Cardiac muscle cell (in vitro differentiated cells and primary cell): ENCODE measurements at regions not wholly inside any gene's neighbourhood (a gene's known extent, or its start where the extent isn't known, plus 50 kb on each side); places are given as distances from the start of the nearest gene placed in this dataset.

Source experiments
- DNase-seq, 2 donors: peaks; one replicate each; pipeline versions ENCODE4 v3.0.0 to v3.0.0-alpha.2; 2010 to 2017; ENCODE audit warnings: low read depth in 1 of 2, low spot score in 1 of 2
- H3K27ac ChIP-seq: fragments of 200-600 bp; sonication (generic); 2 replicates; pipeline ENCODE4 v1.5.1; 2016
- H3K27me3 ChIP-seq: fragments of 200-600 bp; sonication (generic); 2 replicates; pipeline ENCODE4 v1.6.0; 2016; ENCODE audit warnings: control low read depth
- H3K36me3 ChIP-seq: fragments of 200-600 bp; sonication (generic); 2 replicates; pipeline ENCODE4 v1.5.1; 2016; ENCODE audit warnings: control low read depth
- H3K4me1 ChIP-seq: fragments of 200-600 bp; sonication (generic); 2 replicates; pipeline ENCODE4 v1.8.1; 2017; ENCODE audit warnings: low read depth, mild to moderate bottlenecking, mixed run types
- H3K4me3 ChIP-seq: fragments of 200-600 bp; sonication (generic); 2 replicates; pipeline ENCODE4 v1.5.1; 2016; ENCODE audit warnings: mild to moderate bottlenecking
- H3K9me3 ChIP-seq: fragments of 200-600 bp; sonication (generic); 2 replicates; pipeline ENCODE4 v1.5.1; 2017; ENCODE audit warnings: low read depth, mild to moderate bottlenecking, control low read depth
- CTCF ChIP-seq: IDR thresholded peaks from 2 replicates; pipeline ENCODE4 v1.5.1; 2012; ENCODE audit warnings: low read depth, mild to moderate bottlenecking, low read length

DNA sequence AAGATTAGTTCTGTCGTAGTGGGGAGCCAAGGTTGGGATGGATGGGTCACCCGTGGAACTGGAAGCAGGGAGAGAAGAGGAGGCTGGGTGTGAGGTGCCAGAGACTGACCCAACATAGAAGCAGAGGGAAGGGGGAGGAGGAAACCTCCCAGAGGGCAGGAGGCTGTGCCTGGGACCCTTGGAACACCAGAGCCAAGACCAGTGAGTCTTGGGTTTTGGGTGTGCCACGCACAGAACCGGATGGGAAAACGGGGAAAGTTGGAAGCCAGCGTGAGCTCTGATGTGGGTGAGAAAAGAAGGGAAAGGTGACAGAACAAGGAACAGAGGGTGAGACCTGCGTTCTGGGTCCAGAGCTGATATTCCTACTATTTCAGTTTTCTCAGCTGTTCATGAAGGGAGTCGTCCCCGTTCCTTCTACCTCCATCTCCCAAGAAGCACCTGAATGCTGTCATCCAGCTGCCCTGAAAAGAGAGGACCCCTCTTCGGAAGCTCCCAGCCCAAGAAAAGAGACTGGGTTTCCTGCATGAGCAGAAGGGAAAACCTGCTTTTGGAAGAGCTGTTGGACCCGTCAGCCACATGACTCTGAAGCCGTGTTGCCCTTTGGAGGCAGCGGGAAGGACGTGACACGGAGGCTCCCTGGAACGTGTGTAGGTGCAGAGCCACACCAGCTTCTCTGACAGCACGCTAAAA, 250.1 kb downstream of the NDUFA10 start:
- Histone ChIP-seq H3K36me3 (no peaks in the 10 kb centered on the region), H3K27ac (no peak overlapping the region), H3K9me3 (no peaks in the 10 kb centered on the region), H3K4me3 (no peak overlapping the region), H3K27me3 (no peaks in the 10 kb centered on the region), H3K4me1 (no peaks in the 10 kb centered on the region)
- no peak for TF ChIP-seq CTCF
- no peak for DNase-seq

DNA sequence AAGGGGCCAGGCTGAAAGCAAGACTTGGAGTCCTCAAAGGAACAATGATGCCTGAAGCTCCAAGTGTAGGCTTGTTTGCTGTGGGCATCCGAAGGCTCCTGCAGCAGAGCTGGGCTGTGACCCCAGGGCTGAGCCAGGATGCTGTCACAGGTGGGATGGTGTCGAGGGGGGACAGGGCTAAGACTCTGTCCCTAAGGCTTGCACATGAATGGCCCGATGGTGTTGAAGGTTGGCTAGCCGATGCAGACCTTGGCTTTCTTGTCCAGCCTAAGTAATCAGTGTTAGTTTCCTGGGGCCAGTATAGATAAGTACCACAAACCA, 251.0 kb downstream of the NDUFA10 start:
- Histone ChIP-seq H3K36me3 (no peaks in the 10 kb centered on the region), H3K27ac (no peak overlapping the region), H3K27me3 (no peaks in the 10 kb centered on the region), H3K9me3 (no peaks in the 10 kb centered on the region), H3K4me3 (no peak overlapping the region), H3K4me1 (no peaks in the 10 kb centered on the region)
- TF ChIP-seq CTCF, result no peak
- DNase-seq, result no peak

DNA sequence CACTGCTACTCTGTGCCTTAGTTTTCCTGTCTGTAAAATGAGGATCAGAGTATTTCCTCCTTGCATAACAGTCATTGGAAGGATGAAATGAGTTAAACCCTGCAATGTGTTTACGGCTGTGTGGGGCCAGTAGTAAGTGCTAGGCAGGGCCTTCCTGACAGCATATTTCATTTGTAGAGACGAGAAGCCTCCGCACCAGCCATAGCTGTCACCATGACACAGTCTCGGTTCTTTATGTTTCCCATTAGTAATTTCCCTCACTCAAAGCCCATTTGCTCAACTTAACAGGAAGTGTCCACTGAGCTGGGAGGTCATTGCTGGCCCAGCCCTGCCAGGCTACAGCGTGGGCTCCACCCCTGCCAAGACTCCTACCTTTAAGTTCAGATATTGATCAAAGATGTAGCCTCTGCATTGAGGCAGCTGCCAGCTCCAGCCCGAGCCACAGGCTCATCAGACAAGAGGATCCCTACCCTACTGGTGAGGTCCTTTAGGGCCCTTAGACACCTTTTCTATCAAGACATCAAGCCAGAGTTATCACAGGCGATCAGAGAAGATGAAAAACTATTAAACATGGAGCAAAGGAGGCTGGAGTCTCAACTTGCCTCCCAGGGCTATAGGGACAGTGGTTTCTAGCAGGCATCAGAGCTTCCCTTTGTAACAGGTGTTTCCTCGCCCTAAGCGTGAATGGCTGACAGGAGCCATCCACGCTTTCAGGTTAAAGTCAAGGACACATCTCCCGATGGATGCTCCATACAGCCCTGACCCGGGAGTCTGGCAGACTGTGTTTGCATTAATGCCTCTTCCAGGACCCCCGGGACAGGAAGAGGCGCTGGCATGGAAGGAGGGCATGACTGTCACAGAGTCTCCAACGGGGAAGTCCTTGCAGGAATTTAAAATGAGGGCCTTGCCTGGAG, 251.7 kb downstream of the NDUFA10 start:
- H3K27ac ChIP-seq, result no peak overlapping the region
- no peaks in the 10 kb centered on the region for H3K9me3 ChIP-seq
- no peak for DNase-seq
- no peak for TF ChIP-seq CTCF
- H3K4me1 ChIP-seq, result no peaks in the 10 kb centered on the region
- no peaks in the 10 kb centered on the region for H3K36me3 ChIP-seq
- no peak overlapping the region for H3K4me3 ChIP-seq
- H3K27me3 ChIP-seq, result no peaks in the 10 kb centered on the region

DNA sequence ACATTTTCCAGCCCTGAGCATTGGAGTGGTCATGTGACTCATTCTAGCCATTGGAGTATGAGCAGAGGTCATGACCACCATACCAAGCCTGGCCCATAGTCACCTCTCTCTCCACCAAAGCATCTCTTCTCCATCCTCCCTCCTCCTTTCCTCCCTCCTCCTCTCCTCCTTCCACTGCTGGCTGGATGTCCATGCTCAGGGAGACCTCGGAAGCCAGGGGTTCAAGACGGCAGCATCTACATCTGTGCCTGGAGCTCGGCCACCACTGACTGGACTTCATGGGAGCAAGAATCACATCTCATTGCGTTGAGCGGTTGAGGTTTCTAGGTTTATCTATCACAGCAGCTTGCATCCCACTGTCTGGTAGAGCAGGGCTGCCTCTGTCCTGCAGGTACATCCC, 252.4 kb downstream of the NDUFA10 start:
- DNase-seq, result no peak

DNA sequence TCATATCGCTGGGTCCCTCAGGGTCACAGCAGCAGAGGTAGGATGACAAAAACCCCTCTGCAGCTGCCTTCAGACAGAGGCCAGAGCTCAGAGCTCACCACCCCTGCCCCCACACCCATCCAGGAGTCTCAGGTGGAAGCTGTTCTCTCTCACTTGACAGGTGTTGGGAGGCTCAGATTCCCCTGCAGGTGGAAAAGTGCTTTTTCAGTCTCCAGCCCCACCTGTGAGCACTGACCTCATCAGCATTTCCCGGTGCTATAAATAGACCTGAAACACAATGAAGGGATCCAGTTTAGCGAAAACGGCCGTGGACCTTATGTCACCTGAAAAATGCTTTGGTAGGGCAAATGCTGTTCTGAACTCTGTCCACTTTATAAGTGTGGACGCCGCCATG, 254.9 kb downstream of the NDUFA10 start:
- H3K4me1 ChIP-seq, result no peaks in the 10 kb centered on the region

More for the DNA sequence above, 252.4 kb downstream of the NDUFA10 start:
- H3K27me3 ChIP-seq, result no peaks in the 10 kb centered on the region
- no peaks in the 10 kb centered on the region for H3K4me1 ChIP-seq
- no peaks in the 10 kb centered on the region for H3K36me3 ChIP-seq
- no peak overlapping the region for H3K27ac ChIP-seq
- H3K4me3 ChIP-seq, result no peak overlapping the region
- no peak for TF ChIP-seq CTCF
- no peaks in the 10 kb centered on the region for H3K9me3 ChIP-seq

More for the DNA sequence above, 254.9 kb downstream of the NDUFA10 start:
- H3K27ac ChIP-seq, result no peak overlapping the region
- H3K27me3 ChIP-seq, result no peaks in the 10 kb centered on the region
- DNase-seq, result no peak
- H3K9me3 ChIP-seq, result no peaks in the 10 kb centered on the region
- H3K4me3 ChIP-seq, result no peak overlapping the region
- H3K36me3 ChIP-seq, result no peaks in the 10 kb centered on the region
- TF ChIP-seq CTCF, result no peak
